ENCODE measurements at regions not wholly inside any gene's neighbourhood (a gene's known extent, or its start where the extent isn't known, plus 50 kb on each side); places are given as distances from the start of the nearest gene placed in this dataset.
"Not testable (repeated sequence)": the region's sequence is repeated elsewhere in the genome, so short reads cannot be mapped to it uniquely, and the experiment has no call there.

DNA sequence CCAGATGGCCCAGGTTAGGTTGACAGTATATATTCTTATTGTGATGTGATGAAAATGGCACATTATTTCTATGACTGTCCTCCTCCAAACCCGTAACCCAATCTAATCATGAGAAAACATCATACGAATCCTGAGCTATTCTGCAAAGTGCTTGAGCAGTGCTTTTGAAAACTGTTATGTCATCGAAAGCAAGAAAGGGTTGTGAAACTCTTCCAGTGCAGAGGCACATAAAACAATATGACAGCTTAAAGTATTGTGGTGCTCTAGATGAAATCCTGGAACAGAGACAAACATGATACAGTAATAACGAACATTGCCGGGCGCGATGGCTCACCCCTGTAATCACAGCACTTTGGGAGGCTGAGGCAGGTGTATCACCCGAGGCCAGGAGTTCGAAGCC is 1648.0 kb downstream of the STIM2 start:
- Histone ChIP-seq H3K79me2 (replicated peaks; ENCODE audit: insufficient read depth) (no peaks in the 10 kb centered on the region), H2AFZ (no peak overlapping the region), H3K27me3 (ENCODE audit: insufficient read depth) (no peaks in the 10 kb centered on the region), H3K4me3 (no peak overlapping the region), H4K20me1 (replicated peaks; ENCODE audit: insufficient read depth) (no peaks in the 10 kb centered on the region), H3K27ac (ENCODE audit: low read depth) (no peak overlapping the region), H3K9me2 (ENCODE audit: insufficient read depth) (no peaks in the 10 kb centered on the region), H3K4me2 (no peak overlapping the region), H3K4me1 (ENCODE audit: insufficient read depth) (no peaks in the 10 kb centered on the region), H3F3A (replicated peaks; ENCODE audit: low read depth) (no peaks in the 10 kb centered on the region), H3K36me3 (ENCODE audit: insufficient read depth) (no peaks in the 10 kb centered on the region)
- Mint-ChIP-seq H3K27me3 (ENCODE audit: insufficient read depth, low read depth, poor library complexity) (no peaks in the 10 kb centered on the region), H3K27ac (no peak overlapping the region), H3K36me3 (ENCODE audit: low read depth) (0 out of 3 replicates have a peak, but pooled peaks cover 2% of the 10 kb centered on the region), H3K4me3 (no peak overlapping the region), H3K9me3 (0 out of 3 replicates have a peak, but pooled peaks cover 1% of the 10 kb centered on the region), H3K4me1 (no peaks in the 10 kb centered on the region)
- DNase-seq (ENCODE audit: low spot score) (no peak), ATAC-seq (no peak)
- TF ChIP-seq NANOG (IDR thresholded peaks at IDR 0.05; ENCODE audit: borderline replicate concordance), result no peak

DNA sequence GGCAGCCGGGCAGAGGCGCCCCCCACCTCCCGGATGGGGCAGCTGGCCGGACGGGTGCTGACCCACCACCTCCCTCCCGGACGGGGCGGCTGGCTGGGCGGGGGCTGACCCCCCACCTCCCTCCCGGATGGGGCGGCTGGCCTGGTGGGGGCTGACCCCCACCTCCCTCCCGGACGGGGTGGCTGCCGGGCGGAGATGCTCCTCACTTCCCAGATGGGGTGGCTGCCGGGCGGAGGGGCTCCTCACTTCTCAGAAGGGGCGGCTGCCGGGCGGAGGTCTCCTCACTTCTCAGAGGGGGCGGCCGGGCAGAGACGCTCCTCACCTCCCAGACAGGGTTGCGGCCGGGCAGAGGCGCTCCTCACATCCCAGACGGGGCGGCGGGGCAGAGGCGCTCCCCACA is 1654.1 kb downstream of the STIM2 start:
- not testable (repeated sequence) for H3K4me1 Mint-ChIP-seq; H3K4me3 ChIP-seq; H3K27ac ChIP-seq (ENCODE audit: low read depth); DNase-seq (ENCODE audit: low spot score); H3K4me2 ChIP-seq; H3K36me3 ChIP-seq (ENCODE audit: insufficient read depth); H3K27me3 Mint-ChIP-seq (ENCODE audit: insufficient read depth, low read depth, poor library complexity); H2AFZ ChIP-seq; ATAC-seq; H3K9me2 ChIP-seq (ENCODE audit: insufficient read depth); H3K79me2 ChIP-seq (replicated peaks; ENCODE audit: insufficient read depth); H3K27me3 ChIP-seq (ENCODE audit: insufficient read depth); H4K20me1 ChIP-seq (replicated peaks; ENCODE audit: insufficient read depth); H3K27ac Mint-ChIP-seq; H3K4me3 Mint-ChIP-seq; H3K4me1 ChIP-seq (ENCODE audit: insufficient read depth); H3F3A ChIP-seq (replicated peaks; ENCODE audit: low read depth)
- H3K9me3 Mint-ChIP-seq, result peaks cover 10% of the 10 kb centered on the region; the same call in 2 of the 3 replicates
- H3K36me3 Mint-ChIP-seq (ENCODE audit: low read depth), result peaks cover 12% of the 10 kb centered on the region

DNA sequence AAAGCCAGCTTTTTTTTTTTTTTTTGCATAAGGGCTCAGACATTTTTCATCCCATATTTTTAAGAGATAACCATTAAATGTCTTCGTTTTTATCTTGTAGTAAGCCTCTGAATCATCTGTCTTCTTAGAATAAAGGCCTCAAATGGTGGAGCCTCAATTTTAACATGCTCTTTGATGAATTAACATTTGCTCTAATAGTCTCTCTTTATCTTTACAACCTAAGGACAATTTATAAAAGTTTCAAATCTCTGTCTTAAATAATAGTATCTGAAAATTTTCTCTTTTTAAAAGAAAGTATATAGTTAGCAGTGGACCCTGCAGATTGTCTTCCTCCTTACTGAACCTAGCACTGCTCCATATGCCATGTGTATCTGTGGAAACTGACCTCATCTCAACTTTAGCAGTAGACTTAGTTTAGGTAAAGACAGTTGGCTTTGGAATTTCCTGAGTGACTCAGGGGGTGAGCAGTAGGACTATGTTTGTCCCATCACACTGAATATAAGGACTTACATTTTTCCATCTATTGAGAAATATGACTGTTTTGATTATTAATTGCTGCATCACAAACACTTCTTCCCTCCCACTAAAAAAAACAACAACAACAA is 1658.0 kb downstream of the STIM2 start:
- no peak overlapping the region for H3K4me2 ChIP-seq
- Mint-ChIP-seq H3K4me1 (peaks cover 4% of the 10 kb centered on the region; the same call in 2 of the 3 replicates), H3K27ac (no peak overlapping the region), H3K4me3 (no peak overlapping the region), H3K27me3 (ENCODE audit: insufficient read depth, low read depth, poor library complexity) (peaks cover 3% of the 10 kb centered on the region), H3K9me3 (peaks cover 9% of the 10 kb centered on the region; the same call in 2 of the 3 replicates), H3K36me3 (ENCODE audit: low read depth) (peaks cover 9% of the 10 kb centered on the region)
- H3K9me2 ChIP-seq (ENCODE audit: insufficient read depth), result no peaks in the 10 kb centered on the region
- no peaks in the 10 kb centered on the region for H3F3A ChIP-seq (replicated peaks; ENCODE audit: low read depth)
- no peaks in the 10 kb centered on the region for H3K36me3 ChIP-seq (ENCODE audit: insufficient read depth)
- H3K79me2 ChIP-seq (replicated peaks; ENCODE audit: insufficient read depth), result no peaks in the 10 kb centered on the region
- H3K4me1 ChIP-seq (ENCODE audit: insufficient read depth), result no peaks in the 10 kb centered on the region
- no peak for DNase-seq (ENCODE audit: low spot score)
- H2AFZ ChIP-seq, result no peak overlapping the region
- ATAC-seq, result no peak
- H3K4me3 ChIP-seq, result no peak overlapping the region
- no peaks in the 10 kb centered on the region for H4K20me1 ChIP-seq (replicated peaks; ENCODE audit: insufficient read depth)
- H3K27me3 ChIP-seq (ENCODE audit: insufficient read depth), result no peaks in the 10 kb centered on the region
- no peak overlapping the region for H3K27ac ChIP-seq (ENCODE audit: low read depth)
- TF ChIP-seq POLR2AphosphoS5 (IDR thresholded peaks at IDR 0.05; ENCODE audit: low read depth), result no peak
- TF ChIP-seq, protein P1, sequence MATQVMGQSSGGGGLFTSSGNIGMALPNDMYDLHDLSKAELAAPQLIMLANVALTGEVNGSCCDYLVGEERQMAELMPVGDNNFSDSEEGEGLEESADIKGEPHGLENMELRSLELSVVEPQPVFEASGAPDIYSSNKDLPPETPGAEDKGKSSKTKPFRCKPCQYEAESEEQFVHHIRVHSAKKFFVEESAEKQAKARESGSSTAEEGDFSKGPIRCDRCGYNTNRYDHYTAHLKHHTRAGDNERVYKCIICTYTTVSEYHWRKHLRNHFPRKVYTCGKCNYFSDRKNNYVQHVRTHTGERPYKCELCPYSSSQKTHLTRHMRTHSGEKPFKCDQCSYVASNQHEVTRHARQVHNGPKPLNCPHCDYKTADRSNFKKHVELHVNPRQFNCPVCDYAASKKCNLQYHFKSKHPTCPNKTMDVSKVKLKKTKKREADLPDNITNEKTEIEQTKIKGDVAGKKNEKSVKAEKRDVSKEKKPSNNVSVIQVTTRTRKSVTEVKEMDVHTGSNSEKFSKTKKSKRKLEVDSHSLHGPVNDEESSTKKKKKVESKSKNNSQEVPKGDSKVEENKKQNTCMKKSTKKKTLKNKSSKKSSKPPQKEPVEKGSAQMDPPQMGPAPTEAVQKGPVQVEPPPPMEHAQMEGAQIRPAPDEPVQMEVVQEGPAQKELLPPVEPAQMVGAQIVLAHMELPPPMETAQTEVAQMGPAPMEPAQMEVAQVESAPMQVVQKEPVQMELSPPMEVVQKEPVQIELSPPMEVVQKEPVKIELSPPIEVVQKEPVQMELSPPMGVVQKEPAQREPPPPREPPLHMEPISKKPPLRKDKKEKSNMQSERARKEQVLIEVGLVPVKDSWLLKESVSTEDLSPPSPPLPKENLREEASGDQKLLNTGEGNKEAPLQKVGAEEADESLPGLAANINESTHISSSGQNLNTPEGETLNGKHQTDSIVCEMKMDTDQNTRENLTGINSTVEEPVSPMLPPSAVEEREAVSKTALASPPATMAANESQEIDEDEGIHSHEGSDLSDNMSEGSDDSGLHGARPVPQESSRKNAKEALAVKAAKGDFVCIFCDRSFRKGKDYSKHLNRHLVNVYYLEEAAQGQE (IDR thresholded peaks at IDR 0.05; ENCODE audit: unreplicated experiment), result no peak
- TF ChIP-seq, protein P2, sequence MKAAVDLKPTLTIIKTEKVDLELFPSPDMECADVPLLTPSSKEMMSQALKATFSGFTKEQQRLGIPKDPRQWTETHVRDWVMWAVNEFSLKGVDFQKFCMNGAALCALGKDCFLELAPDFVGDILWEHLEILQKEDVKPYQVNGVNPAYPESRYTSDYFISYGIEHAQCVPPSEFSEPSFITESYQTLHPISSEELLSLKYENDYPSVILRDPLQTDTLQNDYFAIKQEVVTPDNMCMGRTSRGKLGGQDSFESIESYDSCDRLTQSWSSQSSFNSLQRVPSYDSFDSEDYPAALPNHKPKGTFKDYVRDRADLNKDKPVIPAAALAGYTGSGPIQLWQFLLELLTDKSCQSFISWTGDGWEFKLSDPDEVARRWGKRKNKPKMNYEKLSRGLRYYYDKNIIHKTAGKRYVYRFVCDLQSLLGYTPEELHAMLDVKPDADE (IDR thresholded peaks at IDR 0.05), result no peak
- TF ChIP-seq EZH2phosphoT487 (IDR thresholded peaks at IDR 0.05; ENCODE audit: unreplicated experiment), result no peak
- TF ChIP-seq, protein P3, sequence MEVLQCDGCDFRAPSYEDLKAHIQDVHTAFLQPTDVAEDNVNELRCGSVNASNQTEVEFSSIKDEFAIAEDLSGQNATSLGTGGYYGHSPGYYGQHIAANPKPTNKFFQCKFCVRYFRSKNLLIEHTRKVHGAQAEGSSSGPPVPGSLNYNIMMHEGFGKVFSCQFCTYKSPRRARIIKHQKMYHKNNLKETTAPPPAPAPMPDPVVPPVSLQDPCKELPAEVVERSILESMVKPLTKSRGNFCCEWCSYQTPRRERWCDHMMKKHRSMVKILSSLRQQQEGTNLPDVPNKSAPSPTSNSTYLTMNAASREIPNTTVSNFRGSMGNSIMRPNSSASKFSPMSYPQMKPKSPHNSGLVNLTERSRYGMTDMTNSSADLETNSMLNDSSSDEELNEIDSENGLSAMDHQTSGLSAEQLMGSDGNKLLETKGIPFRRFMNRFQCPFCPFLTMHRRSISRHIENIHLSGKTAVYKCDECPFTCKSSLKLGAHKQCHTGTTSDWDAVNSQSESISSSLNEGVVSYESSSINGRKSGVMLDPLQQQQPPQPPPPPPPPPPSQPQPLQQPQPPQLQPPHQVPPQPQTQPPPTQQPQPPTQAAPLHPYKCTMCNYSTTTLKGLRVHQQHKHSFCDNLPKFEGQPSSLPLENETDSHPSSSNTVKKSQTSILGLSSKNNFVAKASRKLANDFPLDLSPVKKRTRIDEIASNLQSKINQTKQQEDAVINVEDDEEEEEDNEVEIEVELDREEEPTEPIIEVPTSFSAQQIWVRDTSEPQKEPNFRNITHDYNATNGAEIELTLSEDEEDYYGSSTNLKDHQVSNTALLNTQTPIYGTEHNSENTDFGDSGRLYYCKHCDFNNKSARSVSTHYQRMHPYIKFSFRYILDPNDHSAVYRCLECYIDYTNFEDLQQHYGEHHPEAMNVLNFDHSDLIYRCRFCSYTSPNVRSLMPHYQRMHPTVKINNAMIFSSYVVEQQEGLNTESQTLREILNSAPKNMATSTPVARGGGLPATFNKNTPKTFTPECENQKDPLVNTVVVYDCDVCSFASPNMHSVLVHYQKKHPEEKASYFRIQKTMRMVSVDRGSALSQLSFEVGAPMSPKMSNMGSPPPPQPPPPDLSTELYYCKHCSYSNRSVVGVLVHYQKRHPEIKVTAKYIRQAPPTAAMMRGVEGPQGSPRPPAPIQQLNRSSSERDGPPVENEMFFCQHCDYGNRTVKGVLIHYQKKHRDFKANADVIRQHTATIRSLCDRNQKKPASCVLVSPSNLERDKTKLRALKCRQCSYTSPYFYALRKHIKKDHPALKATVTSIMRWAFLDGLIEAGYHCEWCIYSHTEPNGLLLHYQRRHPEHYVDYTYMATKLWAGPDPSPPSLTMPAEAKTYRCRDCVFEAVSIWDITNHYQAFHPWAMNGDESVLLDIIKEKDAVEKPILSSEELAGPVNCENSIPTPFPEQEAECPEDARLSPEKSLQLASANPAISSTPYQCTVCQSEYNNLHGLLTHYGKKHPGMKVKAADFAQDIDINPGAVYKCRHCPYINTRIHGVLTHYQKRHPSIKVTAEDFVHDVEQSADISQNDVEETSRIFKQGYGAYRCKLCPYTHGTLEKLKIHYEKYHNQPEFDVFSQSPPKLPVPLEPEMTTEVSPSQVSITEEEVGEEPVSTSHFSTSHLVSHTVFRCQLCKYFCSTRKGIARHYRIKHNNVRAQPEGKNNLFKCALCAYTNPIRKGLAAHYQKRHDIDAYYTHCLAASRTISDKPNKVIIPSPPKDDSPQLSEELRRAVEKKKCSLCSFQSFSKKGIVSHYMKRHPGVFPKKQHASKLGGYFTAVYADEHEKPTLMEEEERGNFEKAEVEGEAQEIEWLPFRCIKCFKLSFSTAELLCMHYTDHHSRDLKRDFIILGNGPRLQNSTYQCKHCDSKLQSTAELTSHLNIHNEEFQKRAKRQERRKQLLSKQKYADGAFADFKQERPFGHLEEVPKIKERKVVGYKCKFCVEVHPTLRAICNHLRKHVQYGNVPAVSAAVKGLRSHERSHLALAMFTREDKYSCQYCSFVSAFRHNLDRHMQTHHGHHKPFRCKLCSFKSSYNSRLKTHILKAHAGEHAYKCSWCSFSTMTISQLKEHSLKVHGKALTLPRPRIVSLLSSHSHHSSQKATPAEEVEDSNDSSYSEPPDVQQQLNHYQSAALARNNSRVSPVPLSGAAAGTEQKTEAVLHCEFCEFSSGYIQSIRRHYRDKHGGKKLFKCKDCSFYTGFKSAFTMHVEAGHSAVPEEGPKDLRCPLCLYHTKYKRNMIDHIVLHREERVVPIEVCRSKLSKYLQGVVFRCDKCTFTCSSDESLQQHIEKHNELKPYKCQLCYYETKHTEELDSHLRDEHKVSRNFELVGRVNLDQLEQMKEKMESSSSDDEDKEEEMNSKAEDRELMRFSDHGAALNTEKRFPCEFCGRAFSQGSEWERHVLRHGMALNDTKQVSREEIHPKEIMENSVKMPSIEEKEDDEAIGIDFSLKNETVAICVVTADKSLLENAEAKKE (CRISPR knock-in tag; IDR thresholded peaks at IDR 0.05), result no peak
